Common myeloid progenitor, CD34-positive (primary cell): ENCODE measurements at regions not wholly inside any gene's neighbourhood (a gene's known extent, or its start where the extent isn't known, plus 50 kb on each side); places are given as distances from the start of the nearest gene placed in this dataset.

Source experiments
- CTCF ChIA-PET: fragments of 350-600 bp; sonication (Branson Sonifier 250); formaldehyde crosslinking; loops from one replicate; lab custom pipeline; 2021; ENCODE audit warnings: antibody characterized with exemption; lab: Charles Lee
- POLR2A ChIA-PET: fragments of 350-600 bp; sonication (Branson Sonifier 250); formaldehyde crosslinking; loops from one replicate; lab custom pipeline; 2021; ENCODE audit warnings: antibody characterized with exemption; lab: Charles Lee
- DNase-seq, 3 donors: peaks; one replicate each; pipeline versions ENCODE4 v3.0.0 to v3.0.0-alpha.2; 2013
- H3K27ac ChIP-seq, 2 experiments: 1 replicate in 1 of 2; 2 replicates in 1 of 2; pipeline ENCODE4 v1.7.0; 2013; ENCODE audit warnings: inconsistent platforms in 2 of 2, low read length in 2 of 2, mild to moderate bottlenecking in 2 of 2, low read depth in 1 of 2, moderate library complexity in 1 of 2; ENCODE audit not compliant: severe bottlenecking in 2 of 2, insufficient read depth in 1 of 2, poor library complexity in 1 of 2
- H3K27me3 ChIP-seq, 5 experiments: replicated peaks in 2 of 5; 1 replicate in 3 of 5; 2 replicates in 2 of 5; pipeline versions ENCODE4 v1.6.1 to v1.7.0; 2013; ENCODE audit warnings: low read length in 4 of 5, mild to moderate bottlenecking in 2 of 5, moderate library complexity in 2 of 5, inconsistent platforms in 1 of 5; ENCODE audit not compliant: insufficient read depth in 5 of 5, control insufficient read depth in 4 of 5
- H3K36me3 ChIP-seq, 4 experiments: 1 replicate in 2 of 4; 2 replicates in 2 of 4; pipeline versions ENCODE4 v1.6.1 to v1.7.0; 2013; ENCODE audit warnings: low read length in 3 of 4, control low read depth in 1 of 4, mild to moderate bottlenecking in 1 of 4; ENCODE audit not compliant: control insufficient read depth in 4 of 4, insufficient read depth in 4 of 4
- H3K4me1 ChIP-seq, 4 experiments: 1 replicate in 3 of 4; 2 replicates in 1 of 4; pipeline versions ENCODE4 v1.6.1 to v1.7.1; 2013; ENCODE audit warnings: low read length in 3 of 4, mild to moderate bottlenecking in 3 of 4, control low read depth in 1 of 4, inconsistent platforms in 1 of 4, moderate library complexity in 1 of 4; ENCODE audit not compliant: control insufficient read depth in 4 of 4, insufficient read depth in 4 of 4; ENCODE audit errors: control extremely low read depth in 1 of 4
- H3K4me3 ChIP-seq, 7 experiments: 1 replicate in 4 of 7; 2 replicates in 3 of 7; pipeline versions ENCODE4 v1.5.1 to v1.7.0; 2013; ENCODE audit warnings: mild to moderate bottlenecking in 7 of 7, low read length in 6 of 7, moderate library complexity in 6 of 7, inconsistent platforms in 2 of 7, low read depth in 2 of 7, control low read depth in 1 of 7; ENCODE audit not compliant: insufficient read depth in 4 of 7, control insufficient read depth in 1 of 7; ENCODE audit errors: extremely low read depth in 1 of 7
- H3K9me3 ChIP-seq, 5 experiments: 1 replicate in 4 of 5; 2 replicates in 1 of 5; pipeline versions ENCODE4 v1.6.1 to v1.7.1; 2013; ENCODE audit warnings: low read length in 4 of 5, mild to moderate bottlenecking in 2 of 5, inconsistent platforms in 1 of 5, low read depth in 1 of 5, moderate library complexity in 1 of 5; ENCODE audit not compliant: control insufficient read depth in 4 of 5, insufficient read depth in 2 of 5; ENCODE audit errors: control extremely low read depth in 1 of 5
- WGBS: methylation state at CpG from one replicate; pipeline ENCODE4 v1.1.5; 2013; ENCODE audit not compliant: insufficient coverage; 5-methylcytosine and 5-hydroxymethylcytosine counted together

- POLR2A ChIA-PET: no interaction called here
- Histone ChIP-seq H3K9me3 (no peaks in the 10 kb centered on the region), H3K27ac (no peak overlapping the region), H3K4me1 (no peaks in the 10 kb centered on the region), H3K4me3 (no peak overlapping the region), H3K27me3 (no peaks in the 10 kb centered on the region), H3K36me3 (no peaks in the 10 kb centered on the region)
- WGBS: 100% methylated on average over 1 of the region's 4 CpGs
- DNase-seq: no peak
- CTCF ChIA-PET: no interaction called here
Measured at GRCh38 chr3:70747847-70748246, 435.4 kb upstream of the MDFIC2 start.

GRCh38 chr3:70744536-70744935, 432.1 kb upstream of the MDFIC2 start:
- Histone ChIP-seq H3K27me3 (no peaks in the 10 kb centered on the region), H3K36me3 (no peaks in the 10 kb centered on the region), H3K4me1 (no peaks in the 10 kb centered on the region), H3K9me3 (no peaks in the 10 kb centered on the region), H3K27ac (no peak overlapping the region), H3K4me3 (no peak overlapping the region)
- 100% methylated on average over 3 of the region's 3 CpGs for WGBS
- ChIA-PET POLR2A (interaction anchor here (0.6 kb wide), 3 partner anchors 16 to 1254 kb away, joined by 3 to 8 read pairs (median 5); no protein-coding TSS in a partner anchor), CTCF (no interaction called here)
- no peak for DNase-seq

GRCh38 chr3:70743754-70744153, 431.3 kb upstream of the MDFIC2 start:
- ChIA-PET POLR2A (no interaction called here), CTCF (no interaction called here)
- 100% methylated on average over 1 of the region's 2 CpGs for WGBS
- Histone ChIP-seq H3K36me3 (no peaks in the 10 kb centered on the region), H3K9me3 (no peaks in the 10 kb centered on the region), H3K4me1 (peaks cover 0 to 3% (median 0%) of the 10 kb centered on the region in 4 experiments), H3K27me3 (no peaks in the 10 kb centered on the region), H3K27ac (no peak overlapping the region), H3K4me3 (no peak overlapping the region)
- DNase-seq: no peak

DNA sequence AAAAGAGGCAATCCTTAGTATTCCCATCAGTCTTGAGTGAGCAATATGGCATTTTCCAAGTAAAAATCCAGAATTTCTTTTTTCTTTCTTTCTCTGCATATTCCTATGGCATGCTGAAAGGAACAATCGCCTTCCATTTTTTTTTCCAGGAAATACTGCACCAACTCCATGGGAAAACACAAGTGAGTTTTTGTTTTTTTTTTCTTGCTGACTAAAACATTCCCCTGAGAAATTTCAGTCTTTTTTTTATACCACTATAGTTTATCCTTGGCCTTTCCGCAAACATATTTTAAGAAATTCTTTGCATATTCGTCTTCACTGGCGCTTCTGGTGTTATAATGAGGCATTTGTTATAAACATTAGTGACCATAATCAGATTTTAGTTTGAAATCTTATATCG, 429.6 kb upstream of the MDFIC2 start:
- CTCF ChIA-PET: no interaction called here
- H3K9me3 ChIP-seq: no peaks in the 10 kb centered on the region
- 86% methylated on average over 1 of the region's 5 CpGs for WGBS
- no peak overlapping the region for H3K27ac ChIP-seq
- H3K4me3 ChIP-seq: no peak overlapping the region
- DNase-seq: no peak
- H3K27me3 ChIP-seq: no peaks in the 10 kb centered on the region
- no peaks in the 10 kb centered on the region for H3K36me3 ChIP-seq
- POLR2A ChIA-PET: no interaction called here
- peaks cover 6 to 16% (median 9%) of the 10 kb centered on the region in 4 experiments for H3K4me1 ChIP-seq

- no peak overlapping the region for H3K4me3 ChIP-seq
- H3K4me1 ChIP-seq: peaks cover 6 to 16% (median 9%) of the 10 kb centered on the region in 4 experiments
- no CpG with 5 or more reads among the region's 4 CpGs for WGBS
- CTCF ChIA-PET: no interaction called here
- no peaks in the 10 kb centered on the region for H3K9me3 ChIP-seq
- POLR2A ChIA-PET: no interaction called here
- no peaks in the 10 kb centered on the region for H3K36me3 ChIP-seq
- H3K27ac ChIP-seq: no peak overlapping the region
- no peak for DNase-seq
- no peaks in the 10 kb centered on the region for H3K27me3 ChIP-seq
Measured at GRCh38 chr3:70740872-70741271, 428.4 kb upstream of the MDFIC2 start.

DNA sequence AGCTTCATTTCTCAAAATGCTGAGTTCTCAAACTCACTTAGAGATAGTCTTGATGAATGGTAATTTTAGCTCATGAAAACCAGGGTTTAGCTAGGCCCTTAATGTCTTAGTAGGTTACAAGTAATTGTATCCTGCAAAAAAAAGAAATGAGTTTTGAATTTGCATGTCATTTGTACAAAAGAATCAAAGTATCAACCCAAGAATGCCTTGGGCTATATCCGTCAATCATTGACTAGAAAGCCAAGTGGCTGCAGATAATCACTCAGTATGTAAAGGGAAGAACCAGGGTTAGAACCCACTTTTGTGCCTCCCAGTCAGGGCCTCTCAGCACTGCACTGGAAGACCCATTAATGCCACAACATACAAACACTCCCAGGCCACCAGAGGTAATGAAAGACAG, 427.6 kb upstream of the MDFIC2 start:
- peaks cover 6 to 16% (median 9%) of the 10 kb centered on the region in 4 experiments for H3K4me1 ChIP-seq
- H3K27me3 ChIP-seq: no peaks in the 10 kb centered on the region
- ChIA-PET POLR2A (no interaction called here), CTCF (no interaction called here)
- 100% methylated on average over 1 of the region's 1 CpG for WGBS
- H3K27ac ChIP-seq: no peak overlapping the region
- H3K9me3 ChIP-seq: no peaks in the 10 kb centered on the region
- no peak for DNase-seq
- no peaks in the 10 kb centered on the region for H3K36me3 ChIP-seq
- no peak overlapping the region for H3K4me3 ChIP-seq

DNA sequence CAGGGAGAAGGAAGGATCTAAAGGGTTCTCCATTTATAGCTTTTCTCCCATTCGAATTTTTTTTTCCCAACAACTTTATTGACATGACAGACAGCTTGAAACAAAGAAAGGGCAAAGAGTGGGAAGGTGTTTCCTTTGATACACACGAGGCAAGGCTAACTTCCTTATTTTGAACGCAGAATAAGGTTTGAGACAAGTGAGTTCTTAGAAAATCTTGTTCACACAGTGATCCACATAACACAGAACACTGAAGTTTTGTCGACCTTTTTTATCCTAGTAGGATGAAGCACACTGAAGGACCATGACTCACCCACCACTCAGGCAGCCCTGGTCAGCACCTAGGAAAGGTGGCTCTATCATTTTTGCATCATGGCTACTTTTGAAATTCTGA, 425.8 kb upstream of the MDFIC2 start:
- H3K9me3 ChIP-seq: no peaks in the 10 kb centered on the region
- no peaks in the 10 kb centered on the region for H3K36me3 ChIP-seq
- WGBS: 0% methylated on average over 2 of the region's 4 CpGs
- H3K4me1 ChIP-seq: peaks cover 6 to 16% (median 9%) of the 10 kb centered on the region in 4 experiments
- ChIA-PET POLR2A (no interaction called here), CTCF (no interaction called here)
- H3K27ac ChIP-seq: peak overlapping the region; percentile 42 to 73
- H3K27me3 ChIP-seq: no peaks in the 10 kb centered on the region
- peak overlapping the region in 2 of 7 experiments; percentile 46 to 50 for H3K4me3 ChIP-seq
- DNase-seq: peak; percentile 59 to 89 (median 78)
